Stimulated activated naive CD8-positive, alpha-beta T cell treated with anti-CD3 and anti-CD28 coated beads, Interleukin-15, amount 100 ng/mL, for 72 hours (primary cell): ENCODE measurements at regions not wholly inside any gene's neighbourhood (a gene's known extent, or its start where the extent isn't known, plus 50 kb on each side); places are given as distances from the start of the nearest gene placed in this dataset.

ENCODE experiments used
- ATAC-seq: fragments of 150-1000 bp; cut with Tn5 transposase; 2 replicates; pipeline ENCODE4 v1.10.0; 2021; ENCODE audit warnings: mild to moderate bottlenecking, moderate library complexity
- DNase-seq, 2 donors: peaks; one replicate each; pipeline ENCODE4 v3.0.0; 2021 to 2022
- H3K27ac Mint-ChIP-seq, 2 donors: one replicate each; pipeline ENCODE4 v1.8.0; 2022; ENCODE audit warnings: mild to moderate bottlenecking in 2 of 2, mixed read lengths in 2 of 2, moderate library complexity in 2 of 2
- H3K27me3 Mint-ChIP-seq: one replicate; pipeline ENCODE4 v1.8.0; 2022; ENCODE audit warnings: mixed read lengths
- H3K4me1 Mint-ChIP-seq: one replicate; pipeline ENCODE4 v1.8.0; 2022; ENCODE audit warnings: mild to moderate bottlenecking, mixed read lengths
- H3K4me3 Mint-ChIP-seq, 2 donors: one replicate each; pipeline ENCODE4 v1.8.0; 2022; ENCODE audit warnings: mild to moderate bottlenecking in 2 of 2, mixed read lengths in 2 of 2, moderate library complexity in 1 of 2
- H3K9me3 Mint-ChIP-seq, 2 donors: one replicate each; pipeline ENCODE4 v1.8.0; 2022; ENCODE audit warnings: mixed read lengths in 2 of 2

DNA sequence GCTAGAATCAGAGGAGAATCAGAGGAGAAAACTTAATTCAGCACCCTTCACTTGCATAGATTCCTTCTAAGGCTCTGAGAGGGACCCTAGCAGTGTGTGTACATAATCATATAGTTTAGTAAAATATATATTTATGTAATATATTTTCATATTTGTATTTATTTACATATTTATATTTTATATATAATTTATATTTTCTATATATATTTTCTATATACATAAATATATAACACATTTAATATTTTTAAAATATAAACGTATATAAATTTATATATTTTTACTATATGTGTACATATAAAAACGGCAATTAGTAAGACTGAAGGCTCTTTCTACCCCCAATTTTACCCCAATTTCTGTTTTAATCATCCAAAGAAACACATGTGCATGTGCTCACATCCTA is 80.3 kb downstream of the NXPE2 start:
- H3K27ac Mint-ChIP-seq: no peak overlapping the region
- no peaks in the 10 kb centered on the region for H3K9me3 Mint-ChIP-seq

DNA sequence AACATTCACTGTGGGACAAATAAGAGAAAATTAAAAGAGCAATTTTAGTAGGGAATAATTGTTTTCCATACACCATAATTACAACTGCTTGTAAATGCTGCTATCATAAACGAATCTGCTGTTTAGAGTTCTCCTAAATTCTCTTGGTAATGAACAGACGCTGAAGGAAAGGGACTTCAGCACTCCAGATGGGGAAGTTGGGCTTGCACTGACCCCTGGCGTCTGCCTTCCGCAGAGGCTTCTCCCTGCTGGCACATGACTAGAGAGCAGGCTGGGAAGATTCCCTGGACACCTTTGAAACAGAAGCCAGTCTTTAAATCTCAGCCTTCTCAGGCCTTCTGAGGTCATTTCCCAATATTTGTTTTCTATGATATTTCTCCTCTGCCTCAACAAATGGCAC is 84.1 kb downstream of the NXPE2 start:
- H3K27ac Mint-ChIP-seq: no peak overlapping the region
- H3K27me3 Mint-ChIP-seq: peaks cover 14% of the 10 kb centered on the region
- ATAC-seq (no peak), DNase-seq (peak in 1 of 2 donors; percentile 11)
- H3K4me1 Mint-ChIP-seq: no peaks in the 10 kb centered on the region
- no peaks in the 10 kb centered on the region for H3K9me3 Mint-ChIP-seq
- H3K4me3 Mint-ChIP-seq: no peak overlapping the region

More for the DNA sequence above, 80.3 kb downstream of the NXPE2 start:
- ATAC-seq (no peak), DNase-seq (no peak)
- Mint-ChIP-seq H3K4me1 (no peaks in the 10 kb centered on the region), H3K4me3 (no peak overlapping the region), H3K27me3 (no peaks in the 10 kb centered on the region)

DNA sequence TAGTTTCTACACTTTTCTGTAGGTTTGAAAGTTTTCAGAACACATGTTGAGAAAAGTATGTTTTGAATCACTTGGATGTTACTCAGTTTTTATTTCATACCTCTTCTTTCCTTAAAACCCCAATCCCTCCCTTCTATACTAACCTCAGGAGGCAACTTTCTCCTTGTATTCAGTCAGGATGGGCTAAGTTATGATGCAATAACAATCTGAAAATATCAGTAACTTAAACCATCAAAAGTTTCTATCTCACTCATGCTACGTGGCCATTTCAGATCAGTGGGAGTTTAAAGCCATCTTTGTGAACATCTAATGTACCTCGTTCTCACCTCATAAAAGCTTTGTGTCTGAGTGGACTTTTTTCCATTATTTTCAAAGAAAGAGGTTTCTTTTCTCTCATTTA is 86.2 kb downstream of the NXPE2 start:
- no peak overlapping the region for H3K27ac Mint-ChIP-seq
- no peak overlapping the region for H3K4me3 Mint-ChIP-seq
- no peaks in the 10 kb centered on the region for H3K9me3 Mint-ChIP-seq
- no peak for DNase-seq
- ATAC-seq: no peak
- peaks cover 14% of the 10 kb centered on the region for H3K27me3 Mint-ChIP-seq
- no peaks in the 10 kb centered on the region for H3K4me1 Mint-ChIP-seq

DNA sequence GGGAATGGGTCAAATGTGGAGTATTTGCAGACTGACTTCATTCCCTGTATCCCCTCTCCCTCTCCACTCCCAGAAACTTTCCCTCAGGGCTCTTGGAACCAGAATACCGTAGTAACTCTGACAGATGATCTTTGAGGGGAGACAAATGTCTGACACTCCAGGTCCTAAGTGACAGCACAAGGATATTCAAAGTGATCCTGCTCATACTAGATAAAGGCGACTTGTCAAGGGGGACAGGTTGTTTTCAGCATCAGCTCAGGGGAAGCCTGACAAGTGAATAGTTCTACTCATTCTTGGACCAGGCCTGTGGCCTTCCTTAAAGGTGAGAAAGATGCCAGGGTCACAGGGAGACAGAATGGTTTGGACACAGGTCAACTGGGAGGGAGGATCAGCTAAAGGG is 92.8 kb downstream of the NXPE2 start:
- DNase-seq: no peak
- Mint-ChIP-seq H3K4me3 (no peak overlapping the region), H3K27ac (peak overlapping the region in 1 of 2 donors; percentile 7), H3K4me1 (peaks cover 4% of the 10 kb centered on the region), H3K9me3 (no peaks in the 10 kb centered on the region), H3K27me3 (peaks cover 29% of the 10 kb centered on the region)
- ATAC-seq: no peak

DNA sequence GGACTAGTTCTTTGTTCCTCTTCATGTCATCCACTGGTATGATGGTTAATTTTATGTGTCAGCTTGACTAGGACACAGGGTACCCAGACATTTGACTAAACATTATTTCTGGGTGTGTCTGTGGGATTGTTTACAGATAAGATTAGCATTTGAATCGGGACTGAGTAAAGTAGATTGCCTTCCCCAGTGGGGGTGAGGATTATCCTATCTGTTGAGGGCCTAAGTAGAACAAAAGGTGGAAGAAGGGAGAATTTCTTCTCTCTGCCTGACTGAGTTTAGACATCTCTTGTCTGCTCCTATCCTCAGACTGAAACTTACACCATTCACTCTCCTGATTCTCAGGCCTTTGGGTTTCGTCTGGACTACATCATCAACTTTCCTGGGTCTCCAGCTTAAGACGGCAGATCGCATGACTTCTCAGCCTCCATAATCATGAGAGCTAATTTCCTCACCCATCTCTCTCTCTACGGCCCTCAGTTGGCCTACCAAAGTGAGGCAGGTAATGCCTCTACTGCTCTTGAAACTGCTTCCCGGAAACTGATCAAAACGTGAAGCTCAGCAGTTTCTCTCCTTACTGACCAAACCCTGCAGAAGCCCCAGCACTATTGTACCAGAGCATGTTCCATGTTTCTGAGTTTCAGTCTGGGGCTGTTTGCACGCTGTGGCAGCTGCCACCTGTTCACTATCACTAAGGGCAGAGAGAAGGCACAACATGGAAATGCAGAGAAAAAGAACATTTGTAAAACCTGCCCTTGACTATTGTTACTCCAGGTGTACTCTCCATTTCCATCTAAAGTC is 95.4 kb downstream of the NXPE2 start:
- H3K4me1 Mint-ChIP-seq: peaks cover 4% of the 10 kb centered on the region
- ATAC-seq (no peak), DNase-seq (no peak)
- no peak overlapping the region for H3K27ac Mint-ChIP-seq
- no peak overlapping the region for H3K4me3 Mint-ChIP-seq
- no peaks in the 10 kb centered on the region for H3K9me3 Mint-ChIP-seq
- peaks cover 34% of the 10 kb centered on the region for H3K27me3 Mint-ChIP-seq

DNA sequence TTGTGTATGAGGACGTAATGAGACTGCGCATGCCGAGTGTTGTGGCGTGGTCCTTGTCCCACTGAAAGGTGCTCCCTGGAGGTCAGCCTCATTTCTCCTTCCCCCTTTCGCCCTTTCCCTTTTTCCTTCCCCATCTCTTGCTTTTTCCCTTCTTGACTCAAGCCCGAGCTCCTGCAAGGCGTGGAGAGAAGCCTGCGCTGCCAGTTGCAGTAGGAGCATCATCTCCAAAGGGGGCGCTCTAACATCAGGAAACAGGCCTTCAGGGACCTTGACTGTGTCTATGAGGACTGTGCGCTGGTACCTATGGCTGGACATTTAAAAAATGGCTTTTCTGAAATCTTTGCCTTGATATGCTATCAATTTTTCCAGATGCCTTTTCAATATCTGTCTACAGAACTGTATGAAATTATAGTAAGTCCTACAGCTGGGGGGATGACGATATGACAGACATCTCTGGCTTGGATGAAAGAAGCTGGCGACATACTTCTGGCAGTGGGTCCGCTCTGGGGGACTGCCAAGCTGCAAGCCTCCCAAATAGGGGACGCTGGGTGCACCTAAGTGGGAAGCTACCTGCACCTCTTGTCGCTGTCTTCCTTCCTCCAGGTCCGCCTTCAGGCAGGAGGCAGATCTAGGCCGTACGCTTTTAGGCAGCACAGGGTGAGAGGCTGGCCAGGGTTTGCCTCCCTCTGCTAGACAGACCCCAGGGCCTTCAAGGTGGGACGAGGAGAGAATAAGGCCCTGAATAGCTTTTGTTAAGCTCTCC is 96.5 kb downstream of the NXPE2 start:
- no peak for ATAC-seq
- Mint-ChIP-seq H3K4me3 (no peak overlapping the region), H3K9me3 (no peaks in the 10 kb centered on the region), H3K27ac (peak overlapping the region in 1 of 2 donors; percentile 79), H3K27me3 (peaks cover 34% of the 10 kb centered on the region), H3K4me1 (peaks cover 4% of the 10 kb centered on the region)
- DNase-seq: peak; percentile 10 to 11

DNA sequence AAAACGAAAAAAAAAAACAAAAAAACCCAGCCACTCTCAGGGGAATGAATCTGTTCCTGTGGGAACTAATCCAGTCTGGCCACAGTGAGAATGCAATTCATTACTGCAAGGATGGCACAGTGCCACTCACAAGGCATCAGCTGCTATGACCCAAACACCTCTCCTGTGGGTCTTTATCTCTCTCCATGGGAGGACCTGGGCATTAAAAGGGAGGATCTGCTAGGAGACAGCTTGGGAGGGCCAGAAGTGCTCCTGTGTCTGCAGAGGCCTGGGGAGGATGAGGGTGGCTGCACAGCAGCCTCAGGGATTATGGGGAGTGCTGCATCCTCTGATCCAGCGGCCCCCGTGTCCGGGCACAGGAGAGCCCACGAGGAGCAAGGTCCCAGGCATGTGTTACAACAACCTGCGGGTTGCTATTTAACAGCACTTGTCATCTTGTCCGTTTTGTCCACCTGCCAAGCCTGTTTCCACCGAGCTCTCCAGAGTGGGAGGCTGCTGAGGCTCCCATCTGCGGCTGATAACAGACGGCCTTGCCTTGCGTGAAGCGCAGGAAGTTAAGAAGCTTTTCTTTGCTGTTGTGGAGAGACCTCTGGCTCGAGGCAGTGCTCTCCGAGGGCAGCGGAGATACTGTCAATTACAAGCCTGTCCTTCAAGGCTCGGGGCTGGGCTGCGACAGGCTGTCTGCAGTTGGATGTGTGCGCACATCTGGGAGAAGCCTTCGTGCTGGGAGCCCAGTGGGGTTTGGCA is 97.7 kb downstream of the NXPE2 start:
- no peak for DNase-seq
- peaks cover 34% of the 10 kb centered on the region for H3K27me3 Mint-ChIP-seq
- H3K9me3 Mint-ChIP-seq: no peaks in the 10 kb centered on the region
- no peak for ATAC-seq
- peaks cover 4% of the 10 kb centered on the region for H3K4me1 Mint-ChIP-seq
- H3K27ac Mint-ChIP-seq: no peak overlapping the region
- no peak overlapping the region for H3K4me3 Mint-ChIP-seq

DNA sequence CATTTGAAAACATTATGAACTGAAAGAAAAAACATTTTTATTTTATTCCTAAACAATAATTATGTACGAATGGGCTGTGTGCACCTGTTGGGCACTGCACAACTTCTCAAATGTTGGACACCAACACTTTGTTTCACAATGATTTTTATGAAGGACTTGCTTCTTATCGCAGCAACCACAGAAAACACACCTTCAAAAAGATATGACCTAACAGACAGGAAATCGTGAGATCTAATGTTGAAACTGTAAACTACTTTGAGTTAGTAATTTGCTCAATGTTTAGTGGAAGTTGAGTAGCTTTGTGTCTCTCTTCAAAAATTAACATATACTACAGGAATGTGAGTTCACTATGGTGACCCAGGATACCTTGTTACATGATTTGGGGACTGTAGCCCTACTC is 98.6 kb downstream of the NXPE2 start:
- ATAC-seq (no peak), DNase-seq (no peak)
- Mint-ChIP-seq H3K27ac (no peak overlapping the region), H3K27me3 (peaks cover 34% of the 10 kb centered on the region), H3K4me1 (peaks cover 4% of the 10 kb centered on the region), H3K4me3 (no peak overlapping the region), H3K9me3 (no peaks in the 10 kb centered on the region)

DNA sequence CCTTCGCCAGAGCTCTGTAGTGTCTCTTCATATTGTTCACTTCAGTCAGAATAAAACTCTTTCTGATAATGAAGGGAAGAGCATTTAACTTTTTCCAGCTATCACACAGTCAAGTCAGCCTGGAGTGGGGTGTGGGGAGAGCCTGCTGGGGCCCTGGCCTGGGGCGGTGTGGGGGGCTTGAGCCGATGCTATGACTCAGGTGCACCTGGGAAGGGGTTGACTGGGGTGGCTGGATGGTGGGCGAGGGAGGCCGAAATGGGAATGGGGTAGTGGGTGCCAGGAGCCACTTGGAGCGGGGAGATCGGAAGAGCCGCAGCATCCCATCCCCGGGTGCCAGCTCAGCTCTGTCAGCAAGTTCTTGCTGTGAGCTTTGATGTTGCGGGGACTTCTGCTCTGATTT is 100.9 kb downstream of the NXPE2 start:
- no peaks in the 10 kb centered on the region for H3K9me3 Mint-ChIP-seq
- peak overlapping the region in 1 of 2 donors; percentile 43 for H3K27ac Mint-ChIP-seq
- ATAC-seq: no peak
- no peak overlapping the region for H3K4me3 Mint-ChIP-seq
- H3K4me1 Mint-ChIP-seq: peaks cover 4% of the 10 kb centered on the region
- no peak for DNase-seq
- peaks cover 21% of the 10 kb centered on the region for H3K27me3 Mint-ChIP-seq

DNA sequence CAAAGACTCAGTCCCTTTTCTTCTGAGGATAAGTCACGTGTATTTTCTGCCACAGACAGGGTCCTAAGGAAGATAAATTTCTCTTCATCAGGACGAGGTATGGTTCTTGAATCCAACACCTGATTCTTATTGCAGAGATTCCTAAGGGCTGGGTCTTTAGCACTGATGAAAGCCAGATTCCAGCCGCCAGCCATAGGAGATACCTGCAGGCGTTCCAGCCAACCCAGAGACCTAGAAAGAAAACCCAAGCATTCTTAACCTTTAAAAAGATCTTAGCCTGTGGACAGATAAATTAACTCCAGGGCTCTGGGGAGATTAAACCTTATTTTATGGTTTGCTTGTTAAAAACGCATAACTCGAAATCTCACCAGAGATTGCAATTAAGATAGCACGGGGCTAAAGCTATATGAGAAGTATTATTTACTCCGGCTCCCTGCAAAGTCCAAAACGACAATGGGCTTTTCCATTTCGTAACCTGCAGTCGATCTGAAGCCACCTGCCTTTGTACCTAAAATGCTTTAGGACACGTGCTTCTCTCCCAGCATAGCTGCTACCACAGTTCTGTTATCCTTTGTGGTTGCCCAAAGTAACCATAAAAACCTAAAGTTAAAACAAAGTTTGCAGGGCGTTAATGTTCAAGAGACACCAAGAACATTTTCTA is 104.5 kb downstream of the NXPE2 start:
- H3K4me3 Mint-ChIP-seq: no peak overlapping the region
- ATAC-seq: no peak
- peaks cover 14% of the 10 kb centered on the region for H3K27me3 Mint-ChIP-seq
- no peak for DNase-seq
- no peak overlapping the region for H3K27ac Mint-ChIP-seq
- H3K4me1 Mint-ChIP-seq: no peaks in the 10 kb centered on the region
- no peaks in the 10 kb centered on the region for H3K9me3 Mint-ChIP-seq

DNA sequence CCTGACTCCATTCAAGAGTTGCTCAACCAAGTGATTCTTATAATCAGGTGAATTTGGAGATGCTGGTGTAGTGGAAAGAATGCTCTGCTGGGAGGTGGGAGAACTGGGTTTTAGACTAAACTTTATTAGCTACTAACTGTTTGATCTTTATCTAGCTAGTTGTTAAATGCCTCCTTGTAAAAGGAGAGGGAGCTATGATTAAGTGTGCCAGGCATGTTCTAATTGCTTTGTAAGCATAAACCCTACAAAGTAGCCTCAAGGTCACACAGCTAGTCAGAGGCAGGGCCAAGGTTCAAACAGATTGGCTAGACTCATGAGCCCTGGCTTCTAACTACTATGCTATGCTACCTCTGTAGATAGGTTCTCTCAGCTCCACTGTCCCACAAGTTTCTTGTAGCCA is 105.5 kb downstream of the NXPE2 start:
- H3K4me1 Mint-ChIP-seq: no peaks in the 10 kb centered on the region
- H3K4me3 Mint-ChIP-seq: no peak overlapping the region
- peaks cover 6% of the 10 kb centered on the region for H3K27me3 Mint-ChIP-seq
- no peak overlapping the region for H3K27ac Mint-ChIP-seq
- no peaks in the 10 kb centered on the region for H3K9me3 Mint-ChIP-seq
- ATAC-seq (no peak), DNase-seq (no peak)

DNA sequence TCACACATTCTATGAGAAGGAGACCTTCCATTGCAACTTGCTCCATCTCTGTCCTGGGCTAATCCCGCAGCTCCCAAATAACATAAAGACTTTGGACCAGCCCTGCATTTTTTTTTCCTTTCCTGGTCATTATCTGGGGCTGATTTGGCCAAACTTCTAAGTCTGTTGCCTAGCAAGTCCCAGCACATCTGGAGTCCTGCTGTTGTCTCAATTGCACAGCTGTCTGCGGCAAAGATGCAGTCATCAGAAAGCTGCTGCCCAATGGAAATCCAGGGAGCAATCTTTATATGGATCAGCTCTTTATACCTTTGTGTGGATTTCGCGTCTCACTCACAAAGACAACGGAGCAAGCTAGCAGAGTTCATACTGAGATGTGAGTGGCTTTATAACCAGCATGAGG is 105.9 kb downstream of the NXPE2 start:
- no peak overlapping the region for H3K27ac Mint-ChIP-seq
- DNase-seq (no peak), ATAC-seq (no peak)
- no peaks in the 10 kb centered on the region for H3K9me3 Mint-ChIP-seq
- H3K4me3 Mint-ChIP-seq: no peak overlapping the region
- H3K4me1 Mint-ChIP-seq: no peaks in the 10 kb centered on the region
- H3K27me3 Mint-ChIP-seq: peaks cover 6% of the 10 kb centered on the region

DNA sequence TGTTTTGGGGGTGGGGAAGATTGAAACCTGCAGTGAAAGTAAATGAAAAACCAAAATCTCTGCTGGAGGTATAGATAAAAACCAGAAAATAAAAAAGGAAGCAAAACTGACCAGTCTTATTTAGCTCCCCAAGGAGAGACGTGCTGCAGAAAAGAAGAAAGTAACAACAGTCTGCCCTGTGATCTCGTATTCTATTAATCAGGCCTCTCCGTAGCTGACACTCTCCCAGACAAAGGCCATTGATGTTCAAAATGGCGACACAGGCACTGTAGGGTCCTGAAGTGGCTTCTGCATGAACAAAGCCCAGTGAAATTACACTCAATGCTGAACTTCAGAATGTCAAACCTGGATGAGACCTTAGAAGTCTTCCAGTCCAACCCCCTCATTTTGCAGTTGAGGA is 106.6 kb downstream of the NXPE2 start:
- no peak overlapping the region for H3K4me3 Mint-ChIP-seq
- peaks cover 6% of the 10 kb centered on the region for H3K27me3 Mint-ChIP-seq
- ATAC-seq: no peak
- no peak for DNase-seq
- H3K9me3 Mint-ChIP-seq: no peaks in the 10 kb centered on the region
- H3K27ac Mint-ChIP-seq: no peak overlapping the region
- no peaks in the 10 kb centered on the region for H3K4me1 Mint-ChIP-seq

DNA sequence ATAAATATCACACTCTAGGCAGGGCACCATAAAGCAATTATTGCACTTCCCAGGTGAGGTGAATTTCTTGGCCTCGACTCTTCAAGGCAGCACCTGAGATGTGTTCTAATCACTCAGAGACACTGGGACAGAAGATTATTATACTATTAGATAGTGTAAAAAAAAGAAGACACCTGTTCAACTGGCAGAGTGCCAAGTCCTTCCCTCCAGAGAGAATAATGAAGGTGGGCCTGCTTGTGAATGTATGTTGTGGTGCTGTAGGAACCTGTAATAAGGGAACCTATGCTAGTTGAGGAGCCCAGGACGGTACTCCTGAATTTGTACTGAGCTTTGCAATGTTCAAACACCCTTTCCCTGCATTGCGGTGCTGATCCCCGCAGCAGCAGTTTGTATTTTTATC is 107.5 kb downstream of the NXPE2 start:
- H3K4me3 Mint-ChIP-seq: no peak overlapping the region
- peaks cover 6% of the 10 kb centered on the region for H3K27me3 Mint-ChIP-seq
- no peaks in the 10 kb centered on the region for H3K4me1 Mint-ChIP-seq
- no peak for DNase-seq
- ATAC-seq: no peak
- H3K27ac Mint-ChIP-seq: no peak overlapping the region
- no peaks in the 10 kb centered on the region for H3K9me3 Mint-ChIP-seq

DNA sequence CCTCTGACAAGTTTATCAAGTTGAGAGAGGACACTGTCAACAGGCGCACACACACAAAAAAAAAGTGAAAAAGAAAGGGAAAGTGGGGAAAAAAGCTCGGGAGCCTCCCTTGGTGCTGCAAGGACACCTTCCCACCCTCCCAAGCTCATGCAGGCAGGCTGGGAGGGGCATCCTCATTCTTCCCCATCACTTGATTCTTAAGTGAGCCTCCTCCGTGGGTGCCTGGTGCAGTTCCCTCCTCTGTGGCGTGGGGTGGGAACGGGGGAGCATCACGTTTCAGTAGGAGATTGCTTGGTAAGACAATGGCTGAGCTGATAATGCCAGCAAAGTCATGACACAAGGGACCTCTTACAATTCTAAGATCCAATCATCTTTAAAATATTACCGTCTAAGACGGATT is 108.8 kb downstream of the NXPE2 start:
- no peak for DNase-seq
- H3K9me3 Mint-ChIP-seq: no peaks in the 10 kb centered on the region
- peaks cover 6% of the 10 kb centered on the region for H3K27me3 Mint-ChIP-seq
- no peak for ATAC-seq
- no peak overlapping the region for H3K4me3 Mint-ChIP-seq
- H3K4me1 Mint-ChIP-seq: no peaks in the 10 kb centered on the region
- H3K27ac Mint-ChIP-seq: no peak overlapping the region
